ENCODE measurements at regions not wholly inside any gene's neighbourhood (a gene's known extent, or its start where the extent isn't known, plus 50 kb on each side); places are given as distances from the start of the nearest gene placed in this dataset.
"Not testable (repeated sequence)": the region's sequence is repeated elsewhere in the genome, so short reads cannot be mapped to it uniquely, and the experiment has no call there.

DNA sequence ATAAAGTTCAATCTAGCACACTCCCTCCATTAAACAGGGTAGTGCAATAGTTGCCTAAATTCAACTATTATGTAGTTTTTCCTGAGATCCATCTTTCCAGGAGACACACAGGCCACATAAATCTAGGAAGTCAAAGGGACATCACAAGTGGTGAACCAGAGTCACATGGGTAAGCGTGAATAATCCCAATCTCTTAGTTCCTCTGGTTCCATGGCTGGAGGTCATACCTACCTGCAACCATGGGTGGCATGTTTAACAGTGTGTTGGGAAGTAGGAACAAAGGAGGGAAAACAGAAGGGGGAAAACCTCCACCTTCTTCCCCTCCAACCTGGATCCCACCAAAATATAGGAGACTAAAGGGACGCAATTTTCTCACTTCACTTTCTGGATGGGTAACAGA is 2651.6 kb downstream of the ARAP2 start:
- no peak for DNase-seq

DNA sequence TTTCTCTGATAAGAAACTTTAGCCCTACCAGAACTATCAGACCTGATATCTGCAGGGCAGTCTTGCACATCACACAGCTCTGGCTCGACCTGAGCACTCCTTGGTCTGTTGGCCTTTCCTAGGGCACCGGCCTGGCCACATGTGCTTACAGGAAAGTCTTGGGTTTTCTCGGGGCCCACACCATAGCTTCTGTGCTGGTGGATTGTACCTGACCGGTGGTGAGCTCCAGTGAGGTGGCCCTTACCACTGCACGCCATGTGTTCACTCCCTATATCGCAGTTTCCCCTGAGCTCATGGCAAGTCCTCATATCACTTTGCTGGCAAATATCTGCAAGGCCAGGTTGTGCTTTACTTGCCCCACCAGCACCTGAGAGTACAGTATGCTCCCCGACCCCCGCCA is 2637.4 kb downstream of the ARAP2 start:
- no peak for DNase-seq

DNA sequence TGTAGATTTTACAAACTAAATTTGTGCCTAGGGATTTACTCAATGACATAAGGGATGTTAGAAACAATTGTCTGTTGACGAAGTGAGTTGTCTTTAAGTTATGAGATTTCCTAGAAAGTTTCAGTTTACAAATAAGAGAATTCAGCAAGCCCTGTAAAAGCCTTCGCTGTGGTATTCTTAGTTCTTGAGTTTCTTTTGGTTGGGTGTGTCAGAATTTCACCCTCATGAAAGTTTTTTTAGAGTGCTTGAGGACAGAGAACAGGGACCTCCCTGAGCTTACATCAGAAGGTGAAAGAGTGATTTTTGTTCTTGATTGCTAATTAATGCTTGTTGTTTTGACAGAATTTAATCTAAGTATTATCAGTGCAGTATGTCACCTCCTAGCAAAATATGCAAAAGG is 2628.2 kb downstream of the ARAP2 start:
- DNase-seq: no peak

DNA sequence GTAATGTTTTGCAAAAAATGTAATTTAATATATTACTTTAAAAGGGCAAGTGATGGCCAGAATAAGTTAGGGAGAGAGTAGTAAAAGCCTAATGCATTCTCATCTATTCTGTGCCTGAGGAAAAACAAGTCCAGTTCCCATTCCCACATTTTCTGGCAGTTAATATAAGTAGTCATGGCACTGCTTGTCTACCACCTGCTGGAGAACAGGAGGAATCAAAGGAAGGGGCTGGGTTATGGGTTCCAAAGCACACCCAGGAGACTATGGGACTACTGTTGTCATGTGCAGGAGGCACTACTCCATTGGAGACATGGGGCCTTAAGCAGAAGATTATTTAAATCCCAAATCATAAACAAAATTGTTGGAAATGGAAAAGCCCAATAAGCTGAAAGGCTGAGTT is 2618.6 kb downstream of the ARAP2 start:
- DNase-seq: no peak

DNA sequence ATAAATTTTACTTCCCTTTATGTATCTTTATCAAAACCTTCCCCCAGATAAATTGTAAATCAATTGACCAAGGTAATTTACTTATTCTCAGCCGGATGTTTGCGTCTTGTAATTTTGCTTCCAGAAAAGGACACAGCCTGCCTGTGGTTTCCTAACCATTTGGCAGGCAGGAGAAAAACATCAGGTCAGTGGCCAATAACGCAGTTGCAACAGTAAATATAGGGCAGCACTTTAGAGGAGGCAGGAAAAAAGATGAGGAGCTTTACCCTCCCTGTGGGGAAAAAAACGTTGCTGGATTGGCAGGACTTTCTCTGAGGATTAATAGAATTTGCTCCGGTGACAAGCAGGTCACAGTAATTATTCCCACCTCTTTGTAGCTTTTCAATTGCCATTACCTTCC is 2618.1 kb downstream of the ARAP2 start:
- DNase-seq: no peak

DNA sequence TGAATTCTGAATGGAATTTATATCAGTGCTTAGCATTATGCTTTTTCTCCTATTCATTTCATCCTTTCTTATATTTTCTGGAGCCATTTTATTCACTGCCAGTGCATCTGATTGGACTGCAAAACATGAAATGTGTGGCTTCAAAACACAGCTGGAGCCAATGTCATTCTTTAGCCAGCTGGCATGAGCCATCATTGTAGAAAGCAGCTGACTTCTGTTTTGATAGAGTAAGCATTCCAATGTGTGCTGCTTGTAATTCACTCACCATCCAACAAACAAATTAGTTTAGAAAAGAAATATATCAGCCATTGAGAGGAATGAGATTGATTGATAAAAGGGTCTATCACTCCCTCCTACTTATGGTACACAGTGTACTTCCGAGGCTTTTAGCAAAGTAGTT is 2616.0 kb downstream of the ARAP2 start:
- DNase-seq: no peak

DNA sequence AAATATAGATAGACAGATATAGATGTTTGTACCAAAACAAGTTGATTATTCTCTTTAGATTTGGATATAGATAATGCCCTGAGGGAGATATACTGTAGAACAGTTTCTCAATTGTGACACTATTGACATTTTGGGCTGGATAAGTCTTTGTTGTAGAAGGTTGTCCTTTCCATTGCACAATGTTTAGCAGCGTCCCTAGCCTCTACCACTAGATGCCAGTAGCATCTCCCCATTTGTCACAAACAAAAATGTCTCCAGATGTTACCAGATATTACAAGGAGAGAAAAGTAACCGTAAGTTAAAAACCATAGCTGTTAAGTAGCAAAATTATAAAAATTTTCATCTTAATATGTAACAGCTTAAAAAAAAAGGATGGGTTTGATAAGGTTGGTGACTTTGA is 2595.3 kb downstream of the ARAP2 start:
- DNase-seq: peak; percentile 55

DNA sequence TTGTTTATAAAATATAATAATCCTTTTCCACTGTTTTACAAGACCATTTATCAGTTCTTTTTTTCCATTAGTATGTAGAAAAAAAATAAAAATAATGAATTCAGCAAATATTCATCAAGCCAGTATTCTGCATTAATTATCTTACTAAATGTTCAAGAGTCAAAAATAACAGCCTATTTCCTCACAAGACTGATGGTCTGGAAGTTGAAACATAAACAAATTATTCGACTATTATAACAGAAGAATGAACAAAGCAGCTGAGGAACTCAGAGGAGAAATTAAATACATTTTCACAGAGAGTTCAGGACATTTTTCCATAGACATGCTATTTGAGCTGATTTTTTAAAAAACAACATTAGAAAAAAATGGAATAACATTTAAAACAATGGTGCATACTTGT is 2594.8 kb downstream of the ARAP2 start:
- no peak for DNase-seq

DNA sequence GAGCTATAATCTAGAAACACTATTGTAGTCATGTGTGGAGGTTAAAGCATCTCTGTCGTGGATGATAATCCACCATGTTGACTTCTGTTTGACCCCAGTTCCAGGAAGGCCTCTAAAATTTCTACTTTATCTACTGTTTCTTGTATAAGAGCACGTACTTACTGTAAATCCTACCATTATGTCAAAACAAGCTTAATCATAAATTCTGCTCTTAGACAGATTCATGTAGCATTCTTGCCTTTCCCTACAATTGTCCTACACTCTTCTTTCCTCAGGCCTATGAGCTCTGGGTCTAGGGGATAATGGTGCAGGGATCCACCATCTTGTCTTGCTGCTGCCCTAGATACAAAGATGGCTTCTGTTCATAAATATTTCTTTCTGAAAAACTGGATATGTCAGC is 2594.3 kb downstream of the ARAP2 start:
- DNase-seq: no peak

DNA sequence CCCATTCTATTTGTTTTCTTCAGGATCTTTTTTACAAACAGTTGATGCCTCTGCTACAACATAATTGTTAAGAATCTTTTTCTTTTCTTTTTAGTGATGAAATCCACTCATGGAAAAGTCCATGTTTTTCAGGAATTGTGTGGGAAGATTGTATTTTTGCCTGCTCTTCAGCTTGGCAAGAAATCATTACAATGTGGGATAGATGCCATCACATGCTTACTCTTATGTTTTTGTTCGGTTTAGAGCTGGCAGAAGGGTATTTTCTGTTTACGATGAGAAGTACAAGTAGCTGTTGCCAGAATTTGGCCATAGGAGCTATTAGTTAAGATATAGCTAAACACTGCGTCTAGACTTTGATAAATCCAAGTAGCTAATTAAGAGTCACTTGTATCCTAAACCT is 2585.3 kb downstream of the ARAP2 start:
- DNase-seq: peak; percentile 6

DNA sequence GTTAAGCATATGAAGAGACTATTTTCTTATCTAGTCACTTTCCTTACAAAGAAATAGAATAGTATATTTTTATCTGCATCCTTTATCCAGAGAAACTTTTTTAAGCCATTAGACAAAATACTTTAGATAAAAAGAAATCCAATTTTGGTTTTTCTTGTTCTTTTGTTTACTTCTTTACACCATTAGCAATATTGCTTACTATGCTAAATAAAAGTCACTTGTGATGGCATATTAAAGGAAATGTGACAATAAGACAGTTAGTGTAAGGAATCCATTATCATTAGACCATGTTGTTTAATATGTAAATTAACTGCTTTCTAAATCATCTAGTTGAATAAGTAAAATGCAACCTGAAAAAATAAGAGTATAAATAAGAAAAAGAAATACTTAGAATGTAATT is 2582.7 kb downstream of the ARAP2 start:
- no peak for DNase-seq

DNA sequence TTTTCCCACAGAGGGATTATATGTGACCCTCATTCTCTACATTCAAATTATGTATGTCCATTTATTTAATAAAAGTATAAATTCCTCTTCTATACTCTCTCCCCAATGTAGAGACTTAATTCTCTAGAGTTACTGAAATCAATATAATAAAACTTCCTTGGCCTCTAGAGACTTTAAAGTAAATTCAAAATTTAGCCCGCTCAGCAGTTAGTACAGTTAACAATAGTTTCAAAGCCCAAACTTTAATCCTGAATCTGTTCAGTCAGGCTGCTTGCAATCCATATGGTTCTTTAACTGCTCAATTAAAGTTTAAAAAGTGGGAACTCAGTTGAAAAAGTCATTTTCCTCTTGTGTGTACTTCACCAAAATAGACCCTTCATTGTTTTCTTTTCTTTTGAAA is 2558.4 kb downstream of the ARAP2 start:
- DNase-seq: no peak

DNA sequence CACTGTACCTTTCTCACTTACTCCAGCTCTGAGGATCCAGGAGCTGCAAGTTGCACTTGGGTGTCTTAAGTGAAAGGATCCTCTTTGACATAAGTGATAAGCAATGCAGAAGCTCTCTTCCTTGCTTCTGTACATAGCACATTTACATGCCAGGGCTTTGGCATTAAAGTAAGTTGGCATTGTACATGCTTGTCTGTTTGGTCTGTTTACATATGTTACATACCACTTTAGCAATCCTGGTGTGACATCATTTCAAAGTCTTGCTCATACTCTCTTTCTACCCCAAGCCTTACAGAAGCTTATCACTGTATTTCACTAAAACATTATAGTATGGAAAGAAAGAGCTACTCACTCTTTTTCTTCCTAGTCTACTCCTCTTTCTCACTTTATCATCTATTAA is 2548.3 kb downstream of the ARAP2 start:
- DNase-seq: peak; percentile 7

DNA sequence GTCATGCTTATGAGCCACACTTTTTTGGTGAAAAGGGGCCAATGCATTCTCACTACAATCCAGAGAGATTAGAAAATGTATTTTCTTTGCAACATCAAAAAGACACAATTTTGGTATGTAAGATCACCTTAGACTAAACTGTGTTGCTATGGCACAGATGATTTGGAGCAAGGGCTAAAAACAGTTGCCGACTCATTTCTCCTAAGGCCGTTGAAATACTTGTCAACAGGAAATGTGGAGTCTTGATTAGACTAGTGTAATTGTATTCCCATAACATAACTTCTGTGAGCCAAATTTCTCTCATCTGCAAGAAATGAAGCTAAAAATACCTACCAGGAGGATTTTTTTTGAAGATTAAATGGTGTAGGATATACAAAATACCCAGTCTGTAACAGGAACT is 2547.7 kb downstream of the ARAP2 start:
- peak; percentile 8 for DNase-seq

DNA sequence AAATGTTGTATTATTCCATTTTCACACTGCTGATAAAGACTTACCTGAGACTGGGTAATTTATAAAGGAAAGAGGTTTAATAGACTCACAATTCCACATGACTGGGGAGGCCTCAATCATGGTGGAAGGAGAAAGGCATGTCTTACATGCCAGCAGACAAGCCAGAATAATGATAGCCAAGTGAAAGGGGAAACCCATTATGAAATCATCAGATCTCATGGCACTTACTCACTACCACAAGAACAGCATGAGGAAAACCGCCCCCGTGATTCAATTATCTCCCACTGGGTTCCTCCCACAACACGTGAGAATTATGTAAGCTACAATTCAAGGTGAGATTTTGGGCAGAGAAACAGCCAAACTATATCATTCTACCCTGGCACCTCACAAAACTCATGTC is 2535.1 kb downstream of the ARAP2 start:
- peak; percentile 35 for DNase-seq

DNA sequence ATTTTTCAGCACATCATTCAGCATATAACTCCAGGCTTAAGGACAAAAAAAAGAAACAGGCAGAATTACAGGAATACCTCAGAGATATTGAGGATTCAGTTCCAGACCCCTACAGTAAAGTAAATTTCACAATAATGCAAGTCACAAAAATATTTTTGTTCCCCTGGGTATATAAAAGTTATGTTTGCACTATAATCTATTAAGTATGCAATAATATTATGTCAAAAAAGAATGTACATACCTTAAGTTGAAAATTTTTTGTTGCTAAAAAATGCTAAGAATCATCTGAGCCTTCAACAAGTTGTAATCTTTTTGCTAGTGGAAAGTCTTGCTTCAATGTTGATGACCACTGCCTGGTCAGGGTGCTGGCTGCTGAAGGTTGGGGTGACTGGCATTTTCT is 2532.5 kb downstream of the ARAP2 start:
- DNase-seq: peak; percentile 55

DNA sequence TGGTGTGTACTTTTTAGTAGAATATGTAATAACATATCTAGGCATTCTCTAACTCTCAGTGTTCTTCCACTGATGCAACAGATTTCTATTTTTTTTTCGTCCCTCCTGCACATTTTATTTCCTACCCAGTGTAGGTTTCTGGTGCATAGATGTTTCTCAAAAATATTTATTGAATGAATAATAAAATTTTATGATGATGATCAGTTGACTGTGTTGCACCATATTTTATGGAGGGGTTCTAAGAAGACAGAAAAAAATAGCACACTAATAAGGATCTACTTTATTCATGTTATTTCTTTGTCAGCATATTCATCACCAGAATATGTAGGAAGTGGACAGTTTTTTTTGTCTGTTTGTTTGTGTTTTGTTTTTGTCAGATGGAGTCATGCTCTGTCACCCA is 2529.3 kb downstream of the ARAP2 start:
- DNase-seq: peak; percentile 6

DNA sequence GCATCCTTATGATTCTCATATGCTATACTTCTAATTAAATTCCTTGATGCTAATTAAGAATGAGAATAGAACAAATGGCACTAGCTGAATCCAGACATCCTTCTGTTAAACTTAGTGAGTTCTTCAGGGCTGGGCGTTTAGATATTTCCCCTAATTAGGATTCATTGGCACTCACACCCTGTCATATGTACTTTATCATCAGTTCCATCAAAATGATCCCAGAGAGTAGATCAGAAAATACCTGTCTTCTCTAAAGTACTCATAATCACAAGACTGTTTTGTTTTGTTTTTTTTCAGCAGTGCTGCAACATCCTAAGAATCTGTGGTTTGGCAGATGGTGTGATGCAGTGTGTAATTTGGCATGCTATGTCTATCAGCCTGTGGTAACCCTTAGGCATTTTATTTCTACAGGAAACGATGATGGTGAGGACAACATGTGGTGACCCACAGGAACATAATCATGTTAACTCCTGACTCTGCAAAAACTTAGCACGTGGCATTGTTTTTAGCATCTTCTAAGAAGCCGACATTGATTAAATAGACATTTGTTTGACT is 2528.4 kb downstream of the ARAP2 start:
- peak; percentile 91 for DNase-seq

DNA sequence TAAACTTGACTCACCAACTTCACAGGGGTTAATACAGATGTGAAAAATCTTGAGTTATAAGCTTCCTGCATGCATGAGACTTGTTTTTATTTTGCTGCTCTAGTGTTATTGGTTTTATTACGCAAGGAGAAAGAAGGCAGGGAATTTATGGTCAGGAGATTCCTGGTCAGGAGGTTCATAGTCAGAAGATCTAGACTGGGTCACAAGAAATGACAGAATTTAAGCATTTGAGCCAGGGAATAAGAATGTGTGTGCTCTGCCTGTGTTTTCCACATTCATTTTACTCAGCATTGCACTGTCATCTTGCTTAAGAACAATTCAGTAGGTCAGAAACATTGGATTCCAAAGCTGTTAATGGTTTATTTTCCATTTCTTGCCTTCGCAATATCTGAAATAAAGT is 2522.1 kb downstream of the ARAP2 start:
- peak; percentile 51 for DNase-seq

DNA sequence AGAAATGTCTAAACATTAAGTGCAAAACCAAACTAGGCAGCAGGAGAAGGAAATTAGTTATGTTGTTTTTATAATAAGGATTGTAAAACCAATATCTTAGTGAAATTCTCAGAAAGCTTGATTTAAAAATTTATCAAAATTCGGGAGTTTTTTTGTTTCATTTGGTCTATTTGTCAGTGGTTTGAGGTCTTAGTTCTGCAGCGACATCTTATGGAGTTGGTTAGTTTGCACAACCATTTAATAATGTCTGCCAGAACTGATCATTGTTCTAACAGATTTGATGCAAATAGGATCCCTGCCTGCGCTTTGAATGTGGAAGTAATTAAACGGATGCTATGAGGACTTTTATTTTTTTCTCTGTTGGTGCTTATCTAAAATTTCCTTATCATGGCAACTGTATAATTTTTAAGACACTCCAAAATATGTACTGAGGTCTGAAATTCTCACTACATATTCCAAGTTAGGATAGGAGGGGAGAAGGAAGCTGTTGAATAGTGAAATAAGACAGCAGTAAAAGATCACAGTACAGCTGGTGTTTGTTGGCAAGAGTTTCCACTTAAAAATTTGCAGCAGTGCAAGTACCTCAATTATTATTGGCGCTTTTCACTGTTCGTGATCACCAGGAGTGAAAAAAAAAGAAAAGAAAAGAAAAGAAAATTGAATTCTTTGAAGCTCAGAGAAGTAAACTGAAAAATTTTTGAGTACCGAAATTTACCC is 2521.4 kb downstream of the ARAP2 start:
- DNase-seq: peak; percentile 50

DNA sequence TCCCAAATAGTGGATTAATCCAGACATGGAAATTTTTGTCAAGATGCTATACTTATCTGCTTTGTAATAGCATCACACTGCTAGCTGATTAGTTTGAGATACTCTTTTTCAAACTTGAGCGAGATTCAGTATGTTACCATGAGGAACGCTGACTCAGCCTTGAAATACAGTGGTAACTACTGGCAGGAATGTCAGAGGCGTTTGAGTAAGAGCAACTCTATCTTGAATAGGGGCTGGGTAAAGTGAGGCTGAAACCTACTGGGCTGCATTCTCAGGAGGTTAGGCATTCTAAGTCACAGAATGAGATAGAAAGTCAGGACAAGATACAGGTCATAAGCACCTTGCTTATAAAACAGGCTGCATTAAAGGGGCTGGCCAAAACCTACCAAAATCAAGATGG is 2519.6 kb downstream of the ARAP2 start:
- DNase-seq: no peak

DNA sequence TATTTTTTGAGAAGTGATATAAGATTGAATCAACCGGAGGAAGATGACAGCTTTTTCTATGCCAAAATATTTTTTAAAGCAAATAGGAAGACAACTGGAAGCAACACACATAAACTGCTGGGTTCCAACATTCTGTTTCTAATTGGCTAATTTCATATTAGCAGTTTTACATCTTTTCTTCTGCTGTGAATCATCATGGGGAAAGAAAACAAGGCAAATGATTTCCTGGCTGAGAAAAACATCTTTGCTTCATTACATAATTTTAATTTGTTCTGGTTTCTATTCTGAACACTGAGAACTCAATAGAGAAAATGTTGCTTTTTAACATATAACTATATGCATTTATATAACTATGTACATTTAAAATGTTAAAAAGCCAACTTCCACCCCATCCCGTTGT is 2518.5 kb downstream of the ARAP2 start:
- no peak for DNase-seq

DNA sequence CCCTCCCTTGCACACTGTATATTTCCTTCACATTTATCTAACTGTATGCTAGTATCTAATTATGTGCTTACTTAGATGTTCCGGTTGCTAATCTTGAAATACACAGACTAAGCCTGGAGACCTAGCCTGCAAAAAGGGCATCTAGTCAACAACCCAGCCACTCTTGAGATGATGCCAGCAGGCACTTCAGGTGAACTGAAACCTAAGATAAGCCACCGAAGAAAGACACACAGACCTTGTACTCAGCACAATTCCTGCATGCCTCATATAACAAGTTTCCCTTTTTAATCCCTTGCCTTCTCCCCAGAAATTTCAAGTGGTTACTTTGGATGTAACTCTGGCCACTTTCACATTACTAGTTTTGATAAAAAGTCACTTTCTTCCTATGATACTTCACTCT is 2506.6 kb downstream of the ARAP2 start:
- DNase-seq: no peak

DNA sequence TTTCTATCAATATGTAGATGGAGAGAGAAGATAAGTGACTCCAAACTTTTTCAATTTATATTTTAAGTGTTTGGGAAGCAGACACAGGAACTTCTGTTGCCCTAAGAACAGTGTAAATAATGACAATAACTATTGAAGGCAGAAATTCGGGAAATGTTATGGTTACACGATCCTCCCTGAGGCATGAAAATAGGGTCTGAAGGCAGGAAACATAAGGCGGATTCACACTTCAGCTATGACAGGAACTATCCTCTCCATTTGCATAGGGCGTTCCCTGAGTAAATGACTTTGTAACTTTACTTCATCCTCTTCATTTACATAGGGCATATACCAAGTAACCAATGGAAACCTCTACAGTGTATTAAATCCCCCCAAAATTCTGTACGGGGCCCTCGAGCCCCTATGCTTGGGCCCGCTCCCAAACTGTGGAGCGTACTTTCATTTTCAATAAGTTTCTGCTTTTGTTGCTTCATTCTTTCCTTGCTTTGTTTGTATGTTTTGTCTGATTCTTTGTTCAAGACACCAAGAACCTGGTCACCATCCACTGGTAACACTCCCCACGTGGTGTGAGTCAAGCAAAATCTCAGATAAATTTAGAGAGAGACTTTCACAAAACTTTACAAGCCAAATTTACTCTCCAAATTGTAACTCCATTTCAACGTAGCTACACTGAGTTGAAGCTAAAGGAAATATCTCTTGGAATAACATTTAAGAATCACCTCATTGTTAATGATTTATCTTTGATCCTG is 2504.3 kb downstream of the ARAP2 start:
- DNase-seq: no peak

DNA sequence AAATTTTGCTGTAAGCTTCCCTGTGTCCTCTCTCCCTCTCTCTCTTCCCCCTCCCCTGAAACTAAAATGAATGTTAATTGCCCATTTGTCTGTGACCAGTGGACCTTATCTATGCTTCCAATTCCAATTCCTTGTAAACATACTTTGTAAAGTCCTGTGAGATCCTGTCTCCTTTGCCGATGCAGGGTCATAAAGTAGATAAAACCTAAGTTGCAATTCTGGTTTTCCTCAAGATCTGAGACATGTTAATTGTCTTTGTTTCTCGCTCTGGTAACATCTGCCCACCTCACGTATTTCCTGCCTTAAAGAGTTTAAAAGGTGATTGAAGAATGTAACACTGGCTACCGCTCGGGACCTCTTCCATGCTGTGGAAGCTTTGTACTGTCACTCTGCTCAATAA is 2503.4 kb downstream of the ARAP2 start:
- not testable (repeated sequence) for DNase-seq
